DMS114 treated with DMSO at 0.1 percent for 48 hours (cell line): ENCODE measurements at regions not wholly inside any gene's neighbourhood (a gene's known extent, or its start where the extent isn't known, plus 50 kb on each side); places are given as distances from the start of the nearest gene placed in this dataset.
"Not testable (repeated sequence)": the region's sequence is repeated elsewhere in the genome, so short reads cannot be mapped to it uniquely, and the experiment has no call there.

ENCODE experiments used
- DNase-seq: peaks from one replicate; lab custom pipeline; 2025; ENCODE audit not compliant: unreplicated experiment; lab: John Stamatoyannopoulos, UW

DNA sequence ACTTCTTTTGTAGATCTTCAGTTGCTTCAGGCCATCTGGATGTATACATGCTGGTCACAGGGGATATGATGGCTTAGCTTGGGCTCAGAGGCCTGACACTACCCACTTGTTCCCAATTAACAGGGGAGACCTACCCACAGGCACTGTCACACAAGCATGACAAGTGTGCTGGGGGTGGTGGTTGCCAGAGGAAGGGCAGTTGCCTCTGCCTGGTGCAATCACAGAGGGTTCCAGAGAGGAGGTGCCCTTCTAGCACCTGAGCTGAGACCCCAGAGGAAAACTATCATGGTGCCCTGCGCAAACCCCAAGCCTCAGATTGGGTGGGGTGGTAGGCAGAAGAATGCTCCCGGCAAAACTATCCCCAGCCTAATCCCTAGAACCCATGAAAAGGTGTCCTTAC lies 65.6 kb upstream of the NANOS1 start:
- no peak for DNase-seq

- not testable (repeated sequence) for DNase-seq
Measured at GRCh38 chr10:118964476-118964875, 65.0 kb upstream of the NANOS1 start.

GRCh38 chr10:118965096-118965495 lies 64.4 kb upstream of the NANOS1 start:
- DNase-seq: no peak

DNA sequence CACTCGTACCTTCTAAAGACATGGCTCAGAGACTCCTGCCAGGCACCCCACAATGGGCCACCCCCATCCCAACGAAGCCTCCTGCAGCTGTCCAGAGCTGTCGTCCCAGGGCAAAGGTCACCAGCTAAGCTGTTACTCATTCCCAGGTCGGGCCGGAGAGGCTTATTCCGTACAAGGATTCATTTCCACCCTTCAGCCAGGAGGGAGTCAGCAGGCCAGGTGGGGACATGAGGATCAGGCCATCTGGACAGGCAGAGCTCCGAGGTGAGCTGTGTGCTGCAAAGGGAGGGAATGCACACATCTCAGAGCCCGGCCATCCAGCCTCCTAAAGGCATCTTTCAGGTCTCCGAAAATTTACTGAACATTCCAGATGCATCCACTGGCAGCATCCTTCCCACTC lies 63.9 kb upstream of the NANOS1 start:
- DNase-seq: no peak

GRCh38 chr10:118966076-118966849 lies 63.3 kb upstream of the NANOS1 start:
- no peak for DNase-seq

- no peak for DNase-seq
Measured at GRCh38 chr10:118966850-118967125, 62.7 kb upstream of the NANOS1 start.

DNA sequence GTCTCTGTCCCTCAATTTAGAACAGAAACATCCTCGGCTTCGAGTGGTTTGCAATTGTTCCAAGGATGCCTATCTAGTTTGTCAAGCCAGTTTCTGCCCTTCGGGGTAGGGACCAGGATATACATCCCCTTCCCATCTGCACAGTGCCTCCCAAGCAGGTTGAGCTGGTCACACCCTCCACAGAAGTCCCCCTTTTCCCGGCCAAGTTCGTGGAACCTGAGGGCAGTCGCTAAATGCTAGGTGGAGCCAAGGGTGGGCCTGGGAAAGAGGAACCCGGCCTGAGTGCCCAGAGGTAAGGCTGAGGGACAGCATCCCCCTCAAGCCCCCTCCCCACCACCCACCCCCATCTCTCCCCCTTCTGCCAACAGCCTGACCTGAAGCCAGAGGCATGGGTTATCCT lies 62.4 kb upstream of the NANOS1 start:
- no peak for DNase-seq

DNA sequence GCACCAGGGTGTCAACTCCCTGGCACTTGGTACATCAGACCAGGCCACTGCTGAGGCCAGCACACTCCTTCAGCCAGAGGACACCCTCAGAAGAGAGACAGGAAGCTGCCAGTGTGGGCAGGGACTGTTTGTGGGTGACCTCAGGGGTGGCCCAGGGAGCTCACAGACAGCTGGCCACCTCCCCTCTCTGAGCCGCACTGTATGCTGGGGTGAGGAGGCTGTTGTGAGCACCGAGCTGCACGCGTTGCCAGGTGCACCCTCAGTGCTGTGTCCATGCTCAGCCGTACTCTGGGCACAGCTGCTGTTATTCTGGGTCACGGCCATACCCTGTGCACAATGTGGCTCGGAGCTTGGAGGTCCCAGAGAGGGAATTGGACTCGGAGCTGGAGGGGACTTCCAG lies 61.5 kb upstream of the NANOS1 start:
- DNase-seq: no peak

GRCh38 chr10:118968482-118968881 lies 61.0 kb upstream of the NANOS1 start:
- DNase-seq: no peak

DNA sequence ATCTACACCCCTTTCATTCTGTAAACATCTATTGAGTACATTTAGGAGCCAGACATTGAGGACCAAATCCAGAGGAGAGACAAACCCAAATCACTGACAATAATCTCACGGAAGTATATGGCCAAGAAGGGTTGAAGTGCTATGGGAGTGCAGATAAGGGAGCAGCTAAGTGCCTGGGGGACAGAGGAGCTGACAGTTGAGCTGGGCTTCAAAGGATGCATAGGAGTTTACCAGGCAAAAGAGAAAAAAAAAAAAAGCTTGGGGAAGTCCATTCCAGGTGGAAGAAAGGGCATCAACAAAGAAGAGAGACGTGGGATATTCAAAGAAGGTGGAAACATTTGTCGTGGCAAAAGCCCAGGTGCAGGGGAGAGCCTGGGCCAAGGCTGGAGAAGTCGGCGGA lies 60.5 kb upstream of the NANOS1 start:
- DNase-seq: no peak

DNA sequence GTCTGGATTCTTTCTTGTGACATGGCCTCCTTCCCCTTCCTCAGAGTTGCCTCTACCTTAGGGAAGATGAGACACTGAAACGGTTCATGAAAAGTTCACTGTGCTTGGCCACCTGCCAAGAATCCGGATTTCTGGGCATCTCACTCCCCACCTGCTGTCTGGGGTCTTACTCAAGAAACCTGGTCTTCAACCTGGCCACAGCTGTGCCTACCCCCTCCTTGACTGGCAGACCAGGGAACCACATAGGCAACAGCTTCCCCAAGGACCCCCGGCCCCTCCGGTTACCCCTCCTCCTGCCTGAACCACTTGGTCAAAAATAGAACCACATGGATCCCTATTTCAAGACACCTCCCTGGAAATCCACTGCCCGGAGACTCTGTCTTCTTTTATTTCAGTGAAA lies 58.7 kb upstream of the NANOS1 start:
- no peak for DNase-seq

GRCh38 chr10:118971187-118971586 lies 58.3 kb upstream of the NANOS1 start:
- no peak for DNase-seq

- no peak for DNase-seq
Measured at GRCh38 chr10:118971876-118972275, 57.6 kb upstream of the NANOS1 start.

DNA sequence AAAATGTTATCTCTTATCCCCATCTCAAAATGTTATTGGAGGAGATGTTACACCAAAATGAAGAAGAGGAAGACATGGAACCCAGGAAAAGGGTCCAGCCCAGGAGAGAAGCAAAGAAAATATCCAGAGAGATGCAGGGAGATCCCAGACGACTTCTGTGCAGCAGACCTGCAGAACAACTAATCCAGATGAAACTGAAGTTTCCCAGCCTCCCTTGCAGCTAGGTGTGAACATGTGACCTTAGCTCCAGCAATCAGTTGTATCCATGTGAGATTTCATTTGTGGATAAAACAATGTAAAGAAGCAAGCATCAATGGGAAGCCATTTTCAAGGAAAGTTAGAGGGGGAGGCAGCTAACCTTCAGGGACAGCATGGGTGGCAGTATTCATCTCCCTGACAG lies 55.8 kb upstream of the NANOS1 start:
- DNase-seq: no peak

DNA sequence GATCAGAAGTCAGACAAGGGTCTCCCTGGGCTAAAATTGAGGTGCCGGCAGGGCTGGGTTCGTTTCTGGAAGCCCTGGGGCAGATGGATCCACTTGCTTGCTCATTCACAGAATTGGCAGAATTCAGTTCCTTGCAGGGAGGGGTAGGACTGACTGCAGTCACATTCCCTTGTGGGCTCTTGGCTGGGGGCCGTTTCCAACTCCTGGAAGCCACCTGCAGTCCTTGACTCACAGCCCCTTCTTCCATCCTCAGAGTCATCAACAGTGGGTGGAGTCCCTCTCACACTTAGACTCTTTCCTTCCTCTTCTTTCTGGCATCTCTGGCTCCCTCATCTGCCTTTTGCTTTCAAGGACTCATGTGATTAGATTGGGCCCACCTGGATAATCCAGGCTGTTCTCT lies 54.6 kb upstream of the NANOS1 start:
- DNase-seq: no peak

DNA sequence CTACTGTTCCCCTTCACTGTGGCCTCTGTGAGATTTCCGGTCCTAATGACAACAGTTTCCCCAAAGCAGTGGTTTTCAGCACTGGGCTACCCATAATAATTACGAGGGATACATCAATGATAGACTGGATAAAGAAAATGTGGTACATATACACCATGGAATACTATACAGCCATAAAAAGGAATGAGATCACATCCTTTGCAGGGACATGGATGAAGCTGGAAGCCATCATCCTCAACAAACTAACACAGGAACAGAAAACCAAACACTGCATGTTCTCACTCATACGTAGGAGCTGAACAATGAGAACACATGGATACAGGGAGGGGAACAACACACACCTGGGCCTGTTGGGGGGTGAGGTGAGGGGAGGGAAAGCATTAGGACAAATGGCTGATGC lies 53.3 kb upstream of the NANOS1 start:
- DNase-seq: not testable (repeated sequence)

GRCh38 chr10:118977022-118977599 lies 52.4 kb upstream of the NANOS1 start:
- no peak for DNase-seq

DNA sequence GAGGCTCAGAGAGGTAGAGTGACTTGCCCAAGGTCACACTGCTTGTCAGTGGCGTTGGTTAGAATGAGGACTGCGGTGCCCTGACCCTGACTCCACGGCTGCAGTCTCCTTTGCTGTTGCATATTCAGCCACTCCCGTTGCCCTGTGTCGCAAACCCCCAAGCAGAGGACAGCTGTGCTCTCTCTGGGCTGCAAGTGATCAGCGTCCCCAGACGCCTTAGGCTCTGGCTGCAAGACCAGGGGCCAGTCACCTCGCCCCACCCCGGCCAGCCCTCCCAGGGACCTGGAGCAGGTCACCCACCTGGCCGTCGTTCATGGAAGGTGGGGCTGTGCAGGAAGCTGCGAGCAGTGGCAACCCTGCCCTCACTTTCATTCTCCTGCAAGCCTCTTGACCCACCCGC lies 51.7 kb upstream of the NANOS1 start:
- DNase-seq: no peak

GRCh38 chr10:118978316-118978997 lies 51.1 kb upstream of the NANOS1 start:
- no peak for DNase-seq

- DNase-seq: no peak
Measured at GRCh38 chr10:118978998-118979350, 50.5 kb upstream of the NANOS1 start.

DNA sequence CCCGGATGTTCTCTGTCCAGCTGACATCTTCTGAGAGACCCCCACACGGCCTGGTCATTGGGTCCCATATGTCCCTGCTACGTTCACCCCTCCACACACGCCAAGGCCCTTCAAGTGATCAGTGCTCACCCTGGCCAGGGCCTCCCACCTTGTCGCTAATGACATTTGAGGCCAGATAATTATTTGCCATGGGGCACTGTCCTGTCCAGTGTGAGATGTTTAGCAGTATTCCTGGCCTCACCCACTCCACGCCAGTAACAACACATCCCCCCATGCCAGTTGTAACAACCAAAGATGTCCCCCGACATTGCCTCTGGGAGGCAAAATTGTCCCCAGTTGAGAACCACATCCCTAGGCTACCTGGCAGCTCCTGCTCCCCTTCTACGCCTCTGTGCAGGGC lies 49.9 kb upstream of the NANOS1 start:
- DNase-seq: no peak
